ENCODE measurements at regions not wholly inside any gene's neighbourhood (a gene's known extent, or its start where the extent isn't known, plus 50 kb on each side); places are given as distances from the start of the nearest gene placed in this dataset.

DNA sequence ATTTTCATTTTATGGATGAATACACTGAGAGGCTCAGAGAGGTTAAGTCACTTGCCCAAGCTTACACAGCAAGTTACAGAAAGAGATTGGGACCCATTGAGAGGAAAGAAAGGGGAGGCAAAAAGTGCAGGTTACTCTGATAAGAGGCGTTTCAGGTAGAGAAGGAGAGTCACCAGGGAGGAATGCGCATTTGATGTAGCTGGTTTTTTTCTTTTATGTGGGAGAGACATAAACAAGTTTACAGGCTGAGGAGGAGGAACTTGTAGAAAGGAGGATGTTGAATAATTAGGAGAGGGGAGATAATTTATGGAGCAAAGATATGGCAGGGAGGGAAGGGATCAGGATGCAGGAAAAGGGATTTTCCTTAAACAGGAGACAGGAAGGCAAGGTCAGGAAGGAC lies 297.0 kb downstream of the PCNX1 start:
- TF ChIP-seq POLR2A (IDR thresholded peaks at IDR 0.05; ENCODE audit: low read length) (no peak), GATA1 (IDR thresholded peaks at IDR 0.05; ENCODE audit: low read depth, low read length) (no peak)

All from erythroblast (primary cell).